ENCODE measurements at regions not wholly inside any gene's neighbourhood (a gene's known extent, or its start where the extent isn't known, plus 50 kb on each side); places are given as distances from the start of the nearest gene placed in this dataset.

GRCh38 chr1:119294199-119294598 is 74.4 kb upstream of the HAO2 start:
- peaks cover 46% of the 10 kb centered on the region for H3K27me3 Mint-ChIP-seq
- Histone ChIP-seq H3K9me3 (ENCODE audit: control insufficient read depth in 1 of 2, insufficient read depth in 1 of 2, low read length in 2 of 2) (no peaks in the 10 kb centered on the region), H3K4me3 (ENCODE audit: low read length) (no peak overlapping the region), H3K36me3 (ENCODE audit: insufficient read depth, low read length) (no peaks in the 10 kb centered on the region), H3K4me1 (ENCODE audit: insufficient read depth, low read length) (peaks cover 10% of the 10 kb centered on the region), H3K27me3 (ENCODE audit: control insufficient read depth in 1 of 2, insufficient read depth in 2 of 2, low read length in 2 of 2) (peaks cover 4 to 5% of the 10 kb centered on the region in 2 experiments), H3K27ac (ENCODE audit: low read depth in 1 of 2, low read length in 2 of 2) (no peak overlapping the region)
- ATAC-seq (ENCODE audit: poor library complexity) (no peak), DNase-seq (no peak)
- intact Hi-C loops (cut with DNase I, micrococcal nuclease): no loop called here
- no peak for TF ChIP-seq CTCF (IDR thresholded peaks at IDR 0.05)
- ChIA-PET POLR2A (no interaction called here), CTCF (no interaction called here)
- no peaks in the 10 kb centered on the region for H3K9me3 Mint-ChIP-seq
- H3K4me1 Mint-ChIP-seq (ENCODE audit: low read depth): peaks cover 25% of the 10 kb centered on the region
- no peak overlapping the region for H3K4me3 Mint-ChIP-seq
- no peaks in the 10 kb centered on the region for H3K36me3 Mint-ChIP-seq (ENCODE audit: low read depth)
- H3K27ac Mint-ChIP-seq: no peak overlapping the region

GRCh38 chr1:119294722-119295121 is 73.9 kb upstream of the HAO2 start:
- H3K27me3 ChIP-seq (ENCODE audit: control insufficient read depth in 1 of 2, insufficient read depth in 2 of 2, low read length in 2 of 2): peaks cover 6 to 8% of the 10 kb centered on the region in 2 experiments
- peak in 3 of 14 experiments; percentile 10 to 33 (median 17) for DNase-seq
- Mint-ChIP-seq H3K4me1 (ENCODE audit: low read depth) (peaks cover 25% of the 10 kb centered on the region), H3K4me3 (no peak overlapping the region), H3K27ac (no peak overlapping the region), H3K9me3 (no peaks in the 10 kb centered on the region), H3K27me3 (peaks cover 51% of the 10 kb centered on the region), H3K36me3 (ENCODE audit: low read depth) (no peaks in the 10 kb centered on the region)
- no peak overlapping the region for H3K27ac ChIP-seq (ENCODE audit: low read depth in 1 of 2, low read length in 2 of 2)
- no peaks in the 10 kb centered on the region for H3K9me3 ChIP-seq (ENCODE audit: control insufficient read depth in 1 of 2, insufficient read depth in 1 of 2, low read length in 2 of 2)
- ATAC-seq (ENCODE audit: poor library complexity): no peak
- TF ChIP-seq CTCF (IDR thresholded peaks at IDR 0.05): no peak
- intact Hi-C loops (cut with DNase I, micrococcal nuclease): no loop called here
- no peaks in the 10 kb centered on the region for H3K36me3 ChIP-seq (ENCODE audit: insufficient read depth, low read length)
- POLR2A ChIA-PET: no interaction called here
- no peak overlapping the region for H3K4me3 ChIP-seq (ENCODE audit: low read length)
- H3K4me1 ChIP-seq (ENCODE audit: insufficient read depth, low read length): peaks cover 10% of the 10 kb centered on the region
- CTCF ChIA-PET: no interaction called here

- no peak overlapping the region for H3K4me3 Mint-ChIP-seq
- peaks cover 73% of the 10 kb centered on the region for H3K27me3 Mint-ChIP-seq
- Histone ChIP-seq H3K27ac (ENCODE audit: low read depth in 1 of 2, low read length in 2 of 2) (no peak overlapping the region), H3K36me3 (ENCODE audit: insufficient read depth, low read length) (no peaks in the 10 kb centered on the region), H3K27me3 (ENCODE audit: control insufficient read depth in 1 of 2, insufficient read depth in 2 of 2, low read length in 2 of 2) (peaks cover 20 to 35% of the 10 kb centered on the region in 2 experiments), H3K9me3 (ENCODE audit: control insufficient read depth in 1 of 2, insufficient read depth in 1 of 2, low read length in 2 of 2) (no peaks in the 10 kb centered on the region), H3K4me3 (ENCODE audit: low read length) (no peak overlapping the region), H3K4me1 (ENCODE audit: insufficient read depth, low read length) (peaks cover 10% of the 10 kb centered on the region)
- no peaks in the 10 kb centered on the region for H3K36me3 Mint-ChIP-seq (ENCODE audit: low read depth)
- no peak for ATAC-seq (ENCODE audit: poor library complexity)
- intact Hi-C loops (cut with DNase I, micrococcal nuclease): no loop called here
- H3K4me1 Mint-ChIP-seq (ENCODE audit: low read depth): peaks cover 25% of the 10 kb centered on the region
- TF ChIP-seq CTCF (IDR thresholded peaks at IDR 0.05): no peak
- ChIA-PET POLR2A (no interaction called here), CTCF (interaction anchor here (1.0 kb wide), 1 partner anchor 24 kb away, joined by 3 read pairs; no protein-coding TSS in a partner anchor)
- peak in 3 of 14 experiments; percentile 15 to 25 (median 16) for DNase-seq
- no peaks in the 10 kb centered on the region for H3K9me3 Mint-ChIP-seq
- no peak overlapping the region for H3K27ac Mint-ChIP-seq
Observed at GRCh38 chr1:119298687-119299303, 69.8 kb upstream of the HAO2 start.
